Activated naive CD4-positive, alpha-beta T cell treated with anti-CD3 and anti-CD28 coated beads, Interleukin-2, amount 50 U/mL, for 72 hours (primary cell): ENCODE measurements at regions not wholly inside any gene's neighbourhood (a gene's known extent, or its start where the extent isn't known, plus 50 kb on each side); places are given as distances from the start of the nearest gene placed in this dataset.

ENCODE experiments used
- ATAC-seq, 2 donors: fragments of 150-1000 bp; cut with Tn5 transposase; 2 replicates each; pipeline ENCODE4 v1.10.0; 2021; ENCODE audit warnings: mild to moderate bottlenecking in 2 of 2, moderate library complexity in 2 of 2
- DNase-seq, 2 donors: peaks; one replicate each; pipeline ENCODE4 v3.0.0; 2021 to 2022; ENCODE audit warnings: low spot score in 2 of 2
- H3K27ac Mint-ChIP-seq, 2 donors: one replicate each; pipeline ENCODE4 v1.8.0; 2022; ENCODE audit warnings: mild to moderate bottlenecking in 2 of 2, mixed read lengths in 2 of 2
- H3K36me3 Mint-ChIP-seq, 2 donors: one replicate each; pipeline ENCODE4 v1.8.0; 2022; ENCODE audit warnings: mixed read lengths in 2 of 2
- H3K9me3 Mint-ChIP-seq, 2 donors: one replicate each; pipeline ENCODE4 v1.8.0; 2022; ENCODE audit warnings: mixed read lengths in 2 of 2

DNA sequence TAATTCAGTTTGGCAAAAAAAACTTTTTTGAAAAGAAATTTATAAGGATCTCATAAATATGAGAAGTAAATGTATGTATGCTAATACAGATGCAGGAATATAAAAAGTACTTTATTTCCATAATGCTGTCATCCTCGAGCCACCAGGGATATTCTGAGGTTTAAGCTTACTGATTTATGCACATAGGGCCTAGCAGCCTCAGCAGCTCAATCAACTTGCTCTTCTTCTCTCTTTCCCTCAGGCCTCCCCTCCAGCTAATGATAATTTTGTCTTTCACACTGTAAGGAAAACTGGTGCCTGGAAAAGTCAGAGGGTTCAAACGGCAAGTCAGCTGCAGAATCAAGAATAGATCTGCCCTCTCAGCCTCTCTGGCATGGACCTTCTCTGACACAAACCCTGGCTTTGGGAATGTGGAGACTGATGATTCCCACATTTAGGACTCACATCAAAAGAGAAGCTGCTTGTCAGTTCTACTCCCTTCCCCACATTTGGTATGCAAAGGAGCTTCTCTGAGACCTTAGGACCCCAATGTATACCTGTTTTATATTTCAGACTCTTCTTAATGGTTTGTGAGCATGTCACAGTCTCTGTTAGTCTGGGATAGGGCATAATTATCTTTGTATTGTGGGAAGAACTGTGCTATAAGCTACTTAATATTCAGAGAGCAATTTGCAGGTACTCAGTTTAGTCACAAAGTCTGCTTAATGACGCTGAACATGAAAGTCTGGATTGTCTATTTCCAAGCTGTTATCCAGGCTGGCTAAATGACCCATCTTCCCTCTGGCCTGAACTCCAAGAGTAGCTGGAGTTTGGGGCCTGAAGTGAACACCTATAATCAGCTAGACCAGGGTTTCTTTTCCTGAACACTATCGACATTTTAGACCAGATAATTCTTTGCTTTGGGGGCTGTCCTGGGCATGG is 52.1 kb upstream of the DIPK1A start:
- no peaks in the 10 kb centered on the region for H3K36me3 Mint-ChIP-seq
- no peak overlapping the region for H3K27ac Mint-ChIP-seq
- ATAC-seq (no peak), DNase-seq (no peak)
- no peaks in the 10 kb centered on the region for H3K9me3 Mint-ChIP-seq

- DNase-seq, result no peak
- no peak for ATAC-seq
- no peaks in the 10 kb centered on the region for H3K36me3 Mint-ChIP-seq
- H3K27ac Mint-ChIP-seq, result no peak overlapping the region
- no peaks in the 10 kb centered on the region for H3K9me3 Mint-ChIP-seq
Measured at GRCh38 chr1:93014168-93014567, 52.9 kb upstream of the DIPK1A start.

- Mint-ChIP-seq H3K9me3 (no peaks in the 10 kb centered on the region), H3K27ac (no peak overlapping the region), H3K36me3 (no peaks in the 10 kb centered on the region)
- no peak for DNase-seq
- ATAC-seq, result no peak
Measured at GRCh38 chr1:93015590-93015989, 54.3 kb upstream of the DIPK1A start.

- ATAC-seq (no peak), DNase-seq (no peak)
- H3K27ac Mint-ChIP-seq, result no peak overlapping the region
Measured at GRCh38 chr1:93016171-93016570, 54.9 kb upstream of the DIPK1A start.

DNA sequence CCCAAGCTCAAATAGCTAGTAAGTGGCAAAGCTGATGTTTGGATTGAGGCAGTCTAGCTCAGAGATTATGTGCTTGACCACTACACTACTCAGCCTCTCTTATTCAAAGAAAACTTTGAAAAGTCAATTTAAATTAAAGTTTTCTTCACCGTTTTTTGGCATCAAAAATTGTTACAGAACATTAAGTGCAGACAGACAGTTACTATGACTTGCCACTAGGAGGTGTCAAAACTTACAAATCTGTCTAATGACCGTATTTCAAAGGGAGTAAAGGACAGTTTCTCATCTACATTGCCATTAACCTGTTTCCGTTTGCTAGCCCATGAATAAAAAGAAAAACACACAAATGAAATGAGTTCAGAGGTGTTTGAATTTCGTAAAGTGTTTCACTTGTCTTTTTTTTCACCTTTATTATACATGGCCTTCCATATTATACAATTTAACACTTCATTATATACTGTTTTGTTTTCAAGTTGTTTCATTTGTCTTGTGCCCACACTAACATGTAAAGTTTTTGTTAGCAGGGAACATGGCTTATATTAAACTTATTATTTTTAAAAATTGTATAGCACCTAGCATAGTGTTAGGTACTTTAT is 57.4 kb upstream of the MTF2 start:
- H3K9me3 Mint-ChIP-seq, result no peaks in the 10 kb centered on the region
- DNase-seq (no peak), ATAC-seq (peak; percentile 73 to 74)
- H3K27ac Mint-ChIP-seq, result no peak overlapping the region
- H3K36me3 Mint-ChIP-seq, result no peaks in the 10 kb centered on the region

More at GRCh38 chr1:93016171-93016570, 54.9 kb upstream of the DIPK1A start:
- Mint-ChIP-seq H3K9me3 (no peaks in the 10 kb centered on the region), H3K36me3 (no peaks in the 10 kb centered on the region)

GRCh38 chr1:93022580-93022979 is 56.5 kb upstream of the MTF2 start:
- ATAC-seq (no peak), DNase-seq (no peak)
- no peak overlapping the region for H3K27ac Mint-ChIP-seq
- H3K36me3 Mint-ChIP-seq, result no peaks in the 10 kb centered on the region
- H3K9me3 Mint-ChIP-seq, result no peaks in the 10 kb centered on the region

GRCh38 chr1:93023281-93023680 is 55.8 kb upstream of the MTF2 start:
- Mint-ChIP-seq H3K27ac (no peak overlapping the region), H3K9me3 (no peaks in the 10 kb centered on the region), H3K36me3 (no peaks in the 10 kb centered on the region)
- ATAC-seq (no peak), DNase-seq (no peak)

GRCh38 chr1:93025572-93025971 is 53.5 kb upstream of the MTF2 start:
- DNase-seq, result no peak
- Mint-ChIP-seq H3K9me3 (no peaks in the 10 kb centered on the region), H3K27ac (no peak overlapping the region), H3K36me3 (no peaks in the 10 kb centered on the region)
- ATAC-seq, result no peak

- Mint-ChIP-seq H3K9me3 (no peaks in the 10 kb centered on the region), H3K36me3 (no peaks in the 10 kb centered on the region), H3K27ac (no peak overlapping the region)
- DNase-seq (no peak), ATAC-seq (no peak)
Measured at GRCh38 chr1:93028542-93028941, 50.5 kb upstream of the MTF2 start.
